Spinal cord (tissue), 9 donors: ENCODE measurements at regions not wholly inside any gene's neighbourhood (a gene's known extent, or its start where the extent isn't known, plus 50 kb on each side); places are given as distances from the start of the nearest gene placed in this dataset.

Source experiments
- DNase-seq, 6 donors: peaks; one replicate each; pipeline versions ENCODE4 v3.0.0 to v3.0.0-alpha.2; 2013 to 2015; ENCODE audit warnings: low spot score in 6 of 6, low read depth in 4 of 6
- H3K27ac ChIP-seq: one replicate; pipeline ENCODE4 v1.5.1; 2013; ENCODE audit warnings: low read depth, low read length, control low read depth
- H3K27me3 ChIP-seq: one replicate; pipeline ENCODE4 v1.6.1; 2013; ENCODE audit warnings: low read length; ENCODE audit not compliant: control insufficient read depth, insufficient read depth
- H3K36me3 ChIP-seq: one replicate; pipeline ENCODE4 v1.6.1; 2013; ENCODE audit warnings: low read length; ENCODE audit not compliant: control insufficient read depth, insufficient read depth
- H3K4me1 ChIP-seq: one replicate; pipeline ENCODE4 v1.6.1; 2013; ENCODE audit warnings: low read length; ENCODE audit not compliant: control insufficient read depth, insufficient read depth
- H3K4me3 ChIP-seq: one replicate; pipeline ENCODE4 v1.5.1; 2013; ENCODE audit warnings: low read depth, low read length, control low read depth
- H3K9me3 ChIP-seq: one replicate; pipeline ENCODE4 v1.6.1; 2013; ENCODE audit warnings: low read length; ENCODE audit not compliant: control insufficient read depth, insufficient read depth
- WGBS: methylation state at CpG from one replicate; pipeline ENCODE4 v1.1.5; 2013; ENCODE audit warnings: missing lambda C conversion rate; ENCODE audit not compliant: insufficient coverage; 5-methylcytosine and 5-hydroxymethylcytosine counted together
- donor health status: healthy.

- no peak overlapping the region for H3K27ac ChIP-seq
- H3K27me3 ChIP-seq: no peaks in the 10 kb centered on the region
- no peak for DNase-seq
- no CpG with 5 or more reads among the region's 2 CpGs for WGBS
- no peak overlapping the region for H3K4me3 ChIP-seq
- H3K4me1 ChIP-seq: no peaks in the 10 kb centered on the region
- H3K36me3 ChIP-seq: no peaks in the 10 kb centered on the region
- peaks cover 1% of the 10 kb centered on the region for H3K9me3 ChIP-seq
Measured at GRCh38 chr7:153276394-153276793, 516.8 kb downstream of the ACTR3B start.

GRCh38 chr7:153286763-153287162 is 527.2 kb downstream of the ACTR3B start:
- no peak for DNase-seq
- H3K27ac ChIP-seq: no peak overlapping the region
- H3K4me3 ChIP-seq: no peak overlapping the region
- H3K36me3 ChIP-seq: no peaks in the 10 kb centered on the region
- H3K27me3 ChIP-seq: no peaks in the 10 kb centered on the region
- H3K9me3 ChIP-seq: no peaks in the 10 kb centered on the region
- 85% methylated on average over 9 of the region's 13 CpGs for WGBS
- no peaks in the 10 kb centered on the region for H3K4me1 ChIP-seq

- H3K27ac ChIP-seq: no peak overlapping the region
- H3K9me3 ChIP-seq: no peaks in the 10 kb centered on the region
- H3K4me1 ChIP-seq: no peaks in the 10 kb centered on the region
- no peaks in the 10 kb centered on the region for H3K36me3 ChIP-seq
- no peak overlapping the region for H3K4me3 ChIP-seq
- no peaks in the 10 kb centered on the region for H3K27me3 ChIP-seq
- no peak for DNase-seq
- WGBS: no CpG with 5 or more reads among the region's 4 CpGs
Measured at GRCh38 chr7:153290066-153290465, 530.5 kb downstream of the ACTR3B start.

GRCh38 chr7:153297141-153297540 is 537.6 kb downstream of the ACTR3B start:
- no peak overlapping the region for H3K27ac ChIP-seq
- WGBS: 56% methylated on average over 6 of the region's 7 CpGs
- no peak for DNase-seq
- no peak overlapping the region for H3K4me3 ChIP-seq
- H3K27me3 ChIP-seq: no peaks in the 10 kb centered on the region
- no peaks in the 10 kb centered on the region for H3K36me3 ChIP-seq
- no peaks in the 10 kb centered on the region for H3K9me3 ChIP-seq
- H3K4me1 ChIP-seq: no peaks in the 10 kb centered on the region

GRCh38 chr7:153301936-153302335 is 542.4 kb downstream of the ACTR3B start:
- WGBS: 37% methylated on average over 3 of the region's 7 CpGs
- no peaks in the 10 kb centered on the region for H3K27me3 ChIP-seq
- no peaks in the 10 kb centered on the region for H3K4me1 ChIP-seq
- no peak overlapping the region for H3K4me3 ChIP-seq
- peak in 1 of 6 donors; percentile 79 for DNase-seq
- H3K9me3 ChIP-seq: no peaks in the 10 kb centered on the region
- H3K36me3 ChIP-seq: no peaks in the 10 kb centered on the region
- no peak overlapping the region for H3K27ac ChIP-seq

GRCh38 chr7:153320005-153320404 is 560.5 kb downstream of the ACTR3B start:
- no peak for DNase-seq
- Histone ChIP-seq H3K36me3 (no peaks in the 10 kb centered on the region), H3K27ac (no peak overlapping the region), H3K9me3 (no peaks in the 10 kb centered on the region), H3K27me3 (peaks cover 2% of the 10 kb centered on the region), H3K4me1 (peaks cover 8% of the 10 kb centered on the region), H3K4me3 (no peak overlapping the region)
- 38% methylated on average over 4 of the region's 4 CpGs for WGBS

- H3K4me3 ChIP-seq: no peak overlapping the region
- DNase-seq: no peak
- no peaks in the 10 kb centered on the region for H3K36me3 ChIP-seq
- H3K27me3 ChIP-seq: peaks cover 2% of the 10 kb centered on the region
- no peak overlapping the region for H3K27ac ChIP-seq
- H3K4me1 ChIP-seq: peaks cover 8% of the 10 kb centered on the region
- WGBS: no CpG with 5 or more reads among the region's 4 CpGs
- no peaks in the 10 kb centered on the region for H3K9me3 ChIP-seq
Measured at GRCh38 chr7:153320681-153321080, 561.1 kb downstream of the ACTR3B start.

GRCh38 chr7:153322991-153323390 is 563.4 kb downstream of the ACTR3B start:
- H3K4me3 ChIP-seq: no peak overlapping the region
- no peaks in the 10 kb centered on the region for H3K9me3 ChIP-seq
- H3K27ac ChIP-seq: no peak overlapping the region
- H3K36me3 ChIP-seq: no peaks in the 10 kb centered on the region
- DNase-seq: peak in 1 of 6 donors; percentile 75
- peaks cover 2% of the 10 kb centered on the region for H3K27me3 ChIP-seq
- 42% methylated on average over 6 of the region's 11 CpGs for WGBS
- H3K4me1 ChIP-seq: peaks cover 8% of the 10 kb centered on the region

GRCh38 chr7:153324094-153324493 is 564.5 kb downstream of the ACTR3B start:
- H3K9me3 ChIP-seq: no peaks in the 10 kb centered on the region
- H3K4me1 ChIP-seq: peaks cover 8% of the 10 kb centered on the region
- no peaks in the 10 kb centered on the region for H3K36me3 ChIP-seq
- WGBS: 71% methylated on average over 3 of the region's 5 CpGs
- peaks cover 2% of the 10 kb centered on the region for H3K27me3 ChIP-seq
- no peak overlapping the region for H3K4me3 ChIP-seq
- peak in 1 of 6 donors; percentile 15 for DNase-seq
- H3K27ac ChIP-seq: no peak overlapping the region

- Histone ChIP-seq H3K9me3 (no peaks in the 10 kb centered on the region), H3K36me3 (no peaks in the 10 kb centered on the region), H3K27me3 (no peaks in the 10 kb centered on the region), H3K27ac (no peak overlapping the region), H3K4me3 (no peak overlapping the region), H3K4me1 (peaks cover 6% of the 10 kb centered on the region)
- WGBS: 95% methylated on average over 6 of the region's 9 CpGs
- no peak for DNase-seq
Measured at GRCh38 chr7:153327683-153328082, 568.1 kb downstream of the ACTR3B start.
